ENCODE measurements at regions not wholly inside any gene's neighbourhood (a gene's known extent, or its start where the extent isn't known, plus 50 kb on each side); places are given as distances from the start of the nearest gene placed in this dataset.

GRCh38 chr12:34295366-34296142 lies 273.3 kb downstream of the ALG10 start:
- no peak overlapping the region for H3K4me3 ChIP-seq
- ATAC-seq (no peak), DNase-seq (peak in 2 of 3 donors; percentile 7 to 19)
- H3K9me3 ChIP-seq = no peaks in the 10 kb centered on the region
- H3K36me3 ChIP-seq = no peaks in the 10 kb centered on the region
- no peaks in the 10 kb centered on the region for H3K4me1 ChIP-seq
- WGBS (ENCODE audit: insufficient coverage, low coverage, low lambda C conversion rate, missing lambda C conversion rate) = 47% methylated on average over 30 of the region's 31 CpGs
- no peak overlapping the region for H3K27ac ChIP-seq
- intact Hi-C loops (cut with DNase I) = loop anchor here in 1 of 2 donors (5.0 kb wide), 1 partner anchor 52 kb away; no protein-coding TSS in a partner anchor
- TF ChIP-seq POLR2A (IDR thresholded peaks at IDR 0.05) = no peak
- TF ChIP-seq, protein P1, sequence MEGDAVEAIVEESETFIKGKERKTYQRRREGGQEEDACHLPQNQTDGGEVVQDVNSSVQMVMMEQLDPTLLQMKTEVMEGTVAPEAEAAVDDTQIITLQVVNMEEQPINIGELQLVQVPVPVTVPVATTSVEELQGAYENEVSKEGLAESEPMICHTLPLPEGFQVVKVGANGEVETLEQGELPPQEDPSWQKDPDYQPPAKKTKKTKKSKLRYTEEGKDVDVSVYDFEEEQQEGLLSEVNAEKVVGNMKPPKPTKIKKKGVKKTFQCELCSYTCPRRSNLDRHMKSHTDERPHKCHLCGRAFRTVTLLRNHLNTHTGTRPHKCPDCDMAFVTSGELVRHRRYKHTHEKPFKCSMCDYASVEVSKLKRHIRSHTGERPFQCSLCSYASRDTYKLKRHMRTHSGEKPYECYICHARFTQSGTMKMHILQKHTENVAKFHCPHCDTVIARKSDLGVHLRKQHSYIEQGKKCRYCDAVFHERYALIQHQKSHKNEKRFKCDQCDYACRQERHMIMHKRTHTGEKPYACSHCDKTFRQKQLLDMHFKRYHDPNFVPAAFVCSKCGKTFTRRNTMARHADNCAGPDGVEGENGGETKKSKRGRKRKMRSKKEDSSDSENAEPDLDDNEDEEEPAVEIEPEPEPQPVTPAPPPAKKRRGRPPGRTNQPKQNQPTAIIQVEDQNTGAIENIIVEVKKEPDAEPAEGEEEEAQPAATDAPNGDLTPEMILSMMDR (IDR thresholded peaks at IDR 0.05) = no peak
- H3K27me3 ChIP-seq = no peaks in the 10 kb centered on the region

- DNase-seq (peak in 2 of 3 donors; percentile 6 to 31), ATAC-seq (no peak)
- Histone ChIP-seq H3K4me1 (no peaks in the 10 kb centered on the region), H3K4me3 (no peak overlapping the region), H3K9me3 (no peaks in the 10 kb centered on the region), H3K36me3 (no peaks in the 10 kb centered on the region), H3K27me3 (no peaks in the 10 kb centered on the region), H3K27ac (no peak overlapping the region)
- WGBS (ENCODE audit: insufficient coverage, low coverage, low lambda C conversion rate, missing lambda C conversion rate) = 46% methylated on average over 25 of the region's 30 CpGs
- TF ChIP-seq, protein P1 (IDR thresholded peaks at IDR 0.05) = no peak
- TF ChIP-seq POLR2A (IDR thresholded peaks at IDR 0.05) = no peak
- intact Hi-C loops (cut with DNase I) = loop anchor here in 1 of 2 donors (5.0 kb wide), 1 partner anchor 51 kb away; no protein-coding TSS in a partner anchor
Observed at GRCh38 chr12:34296143-34297041, 274.1 kb downstream of the ALG10 start.

DNA sequence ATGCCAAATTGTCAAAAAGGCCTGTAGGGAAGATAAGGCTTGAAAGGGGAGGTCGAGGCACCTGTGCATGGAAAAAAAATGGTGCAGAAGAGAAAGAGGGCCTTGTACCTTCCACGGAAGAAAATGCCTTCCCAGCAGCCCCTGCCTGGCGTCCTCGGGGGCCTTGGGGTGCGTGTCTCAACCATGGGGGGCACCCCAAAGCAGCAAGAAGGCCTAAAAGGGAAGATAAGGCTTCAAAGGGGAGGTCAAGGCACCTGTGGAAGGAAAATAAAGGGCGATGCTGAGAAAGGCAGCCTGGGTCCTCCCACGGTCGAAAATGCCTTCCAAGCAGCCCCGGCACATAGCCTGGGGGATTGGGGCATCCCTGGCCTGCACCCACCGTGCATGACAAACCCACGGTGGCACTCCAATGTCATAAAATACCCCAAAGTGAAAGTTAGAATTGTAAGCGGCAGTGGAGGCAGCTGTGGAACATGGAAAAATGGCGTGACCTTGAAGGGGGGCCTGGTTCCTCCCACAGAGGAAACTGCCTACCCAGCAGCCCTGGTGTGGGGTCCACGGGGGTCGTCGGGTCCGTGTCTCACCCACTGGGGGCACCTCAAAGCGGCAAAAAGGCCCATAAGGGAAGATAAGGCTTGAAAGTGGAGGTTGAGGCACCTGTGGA lies 275.0 kb downstream of the ALG10 start:
- 24% methylated on average over 18 of the region's 18 CpGs for WGBS (ENCODE audit: insufficient coverage, low coverage, low lambda C conversion rate, missing lambda C conversion rate)
- ATAC-seq = no peak
- H3K9me3 ChIP-seq = no peaks in the 10 kb centered on the region

DNA sequence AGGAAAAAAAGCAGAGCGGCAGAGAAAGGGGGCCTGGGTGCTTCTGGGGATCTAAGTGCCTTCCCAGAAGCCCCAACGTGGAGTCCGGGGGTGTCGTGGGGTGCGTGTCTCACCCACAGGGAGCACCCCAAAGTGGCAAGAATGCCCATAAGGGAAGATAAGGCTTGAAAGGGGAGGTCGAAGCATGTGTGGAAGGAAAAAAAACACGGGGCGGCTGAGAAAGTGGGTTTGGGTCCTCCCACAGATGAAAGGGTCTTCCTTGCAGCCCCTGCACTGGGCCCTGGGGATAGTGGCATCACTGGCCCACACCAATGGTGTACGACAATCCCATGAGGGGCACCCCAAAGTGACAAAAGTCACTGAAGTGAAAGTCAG lies 275.5 kb downstream of the ALG10 start:
- Histone ChIP-seq H3K27ac (no peak overlapping the region), H3K9me3 (no peaks in the 10 kb centered on the region), H3K27me3 (no peaks in the 10 kb centered on the region), H3K4me1 (no peaks in the 10 kb centered on the region), H3K36me3 (no peaks in the 10 kb centered on the region), H3K4me3 (no peak overlapping the region)
- intact Hi-C loops (cut with DNase I) = loop anchor here in 1 of 2 donors (5.0 kb wide), 1 partner anchor 50 kb away; no protein-coding TSS in a partner anchor
- DNase-seq = no peak
- TF ChIP-seq, protein P1 (IDR thresholded peaks at IDR 0.05) = no peak
- no peak for TF ChIP-seq POLR2A (IDR thresholded peaks at IDR 0.05)
- ATAC-seq = no peak
- 59% methylated on average over 9 of the region's 9 CpGs for WGBS (ENCODE audit: insufficient coverage, low coverage, low lambda C conversion rate, missing lambda C conversion rate)

More for the DNA sequence above, 275.0 kb downstream of the ALG10 start:
- Histone ChIP-seq H3K36me3 (no peaks in the 10 kb centered on the region), H3K4me1 (no peaks in the 10 kb centered on the region), H3K27me3 (no peaks in the 10 kb centered on the region), H3K4me3 (no peak overlapping the region), H3K27ac (no peak overlapping the region)
- peak in 1 of 3 donors; percentile 45 for DNase-seq
- no peak for TF ChIP-seq POLR2A (IDR thresholded peaks at IDR 0.05)
- TF ChIP-seq, protein P1 (IDR thresholded peaks at IDR 0.05) = no peak
- intact Hi-C loops (cut with DNase I) = loop anchor here in 1 of 2 donors (5.0 kb wide), 1 partner anchor 50 kb away; no protein-coding TSS in a partner anchor
